Transverse colon (tissue), 4 donors: ENCODE measurements at regions not wholly inside any gene's neighbourhood (a gene's known extent, or its start where the extent isn't known, plus 50 kb on each side); places are given as distances from the start of the nearest gene placed in this dataset.

Source experiments
- POLR2AphosphoS5 ChIP-seq, 3 donors: sonication (generic); formaldehyde crosslinking; IDR thresholded peaks; one replicate each; pipeline ENCODE4 v1.6.1; 2016; ENCODE audit warnings: antibody characterized with exemption in 3 of 3
- TF ChIP-seq, protein P1 (sequence below), 5 experiments: fragments of 200-600 bp in 3 of 5; fragments of 450-650 bp in 2 of 5; sonication (generic) in 3 of 5; IDR thresholded peaks; 1 replicate in 2 of 5; 2 replicates in 3 of 5; pipeline ENCODE4 v1.5.1; 2016 to 2017; ENCODE audit warnings: antibody characterized with exemption in 5 of 5, inconsistent platforms in 3 of 5, mild to moderate bottlenecking in 2 of 5, moderate library complexity in 1 of 5

DNA sequence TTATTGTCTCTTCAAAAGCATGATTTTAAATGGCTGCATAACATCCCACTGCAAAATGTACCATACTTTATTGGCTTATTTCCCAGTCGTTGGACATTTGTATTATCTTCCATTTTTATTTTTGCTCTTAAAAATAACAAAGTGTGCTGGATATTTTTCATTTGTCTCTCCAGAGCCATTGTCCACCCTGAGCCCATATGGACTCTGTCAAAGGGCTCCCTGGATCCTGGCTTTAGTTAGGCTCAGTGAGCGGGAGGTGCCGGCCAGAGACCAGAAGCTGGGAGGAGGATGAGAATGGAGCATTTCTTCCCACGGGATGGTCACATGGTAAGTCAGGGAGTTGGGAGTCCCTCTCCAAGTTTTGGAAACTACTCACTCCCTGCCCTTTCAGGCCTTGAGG, 296.9 kb downstream of the NUAK1 start:
- TF ChIP-seq, protein P1, sequence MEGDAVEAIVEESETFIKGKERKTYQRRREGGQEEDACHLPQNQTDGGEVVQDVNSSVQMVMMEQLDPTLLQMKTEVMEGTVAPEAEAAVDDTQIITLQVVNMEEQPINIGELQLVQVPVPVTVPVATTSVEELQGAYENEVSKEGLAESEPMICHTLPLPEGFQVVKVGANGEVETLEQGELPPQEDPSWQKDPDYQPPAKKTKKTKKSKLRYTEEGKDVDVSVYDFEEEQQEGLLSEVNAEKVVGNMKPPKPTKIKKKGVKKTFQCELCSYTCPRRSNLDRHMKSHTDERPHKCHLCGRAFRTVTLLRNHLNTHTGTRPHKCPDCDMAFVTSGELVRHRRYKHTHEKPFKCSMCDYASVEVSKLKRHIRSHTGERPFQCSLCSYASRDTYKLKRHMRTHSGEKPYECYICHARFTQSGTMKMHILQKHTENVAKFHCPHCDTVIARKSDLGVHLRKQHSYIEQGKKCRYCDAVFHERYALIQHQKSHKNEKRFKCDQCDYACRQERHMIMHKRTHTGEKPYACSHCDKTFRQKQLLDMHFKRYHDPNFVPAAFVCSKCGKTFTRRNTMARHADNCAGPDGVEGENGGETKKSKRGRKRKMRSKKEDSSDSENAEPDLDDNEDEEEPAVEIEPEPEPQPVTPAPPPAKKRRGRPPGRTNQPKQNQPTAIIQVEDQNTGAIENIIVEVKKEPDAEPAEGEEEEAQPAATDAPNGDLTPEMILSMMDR (IDR thresholded peaks at IDR 0.05): no peak
- no peak for TF ChIP-seq POLR2AphosphoS5 (IDR thresholded peaks at IDR 0.05)
